Stimulated activated memory B cell treated with anti-CD40 and anti-IgM and Interleukin-4, amounts not matched to agents 10 μg/mL and 1 μg/mL and 100 μg/mL, for 72 hours (primary cell): ENCODE measurements at regions not wholly inside any gene's neighbourhood (a gene's known extent, or its start where the extent isn't known, plus 50 kb on each side); places are given as distances from the start of the nearest gene placed in this dataset.
"Not testable (repeated sequence)": the region's sequence is repeated elsewhere in the genome, so short reads cannot be mapped to it uniquely, and the experiment has no call there.

Experiments used
- ATAC-seq: fragments of 150-1000 bp; cut with Tn5 transposase; 2 replicates; pipeline ENCODE4 v1.10.0; 2021
- H3K27ac Mint-ChIP-seq: one replicate; pipeline ENCODE4 v1.8.0; 2022; ENCODE audit warnings: mild to moderate bottlenecking, mixed read lengths
- H3K27me3 Mint-ChIP-seq: one replicate; pipeline ENCODE4 v1.8.0; 2022; ENCODE audit warnings: mixed read lengths
- H3K36me3 Mint-ChIP-seq: one replicate; pipeline ENCODE4 v1.8.0; 2022; ENCODE audit warnings: mixed read lengths
- H3K4me1 Mint-ChIP-seq: one replicate; pipeline ENCODE4 v1.8.0; 2022; ENCODE audit warnings: mixed read lengths
- H3K4me3 Mint-ChIP-seq: one replicate; pipeline ENCODE4 v1.8.0; 2022; ENCODE audit warnings: mild to moderate bottlenecking, moderate library complexity, mixed read lengths
- H3K9me3 Mint-ChIP-seq: one replicate; pipeline ENCODE4 v1.8.0; 2022; ENCODE audit warnings: mixed read lengths

GRCh38 chr4:60682901-60683300, 517.2 kb upstream of the ADGRL3 start:
- ATAC-seq = no peak
- H3K36me3 Mint-ChIP-seq = no peaks in the 10 kb centered on the region
- H3K27me3 Mint-ChIP-seq = no peaks in the 10 kb centered on the region
- H3K4me1 Mint-ChIP-seq = no peaks in the 10 kb centered on the region
- no peaks in the 10 kb centered on the region for H3K9me3 Mint-ChIP-seq
- no peak overlapping the region for H3K27ac Mint-ChIP-seq
- H3K4me3 Mint-ChIP-seq = no peak overlapping the region

- Mint-ChIP-seq H3K4me1 (no peaks in the 10 kb centered on the region), H3K36me3 (no peaks in the 10 kb centered on the region), H3K4me3 (no peak overlapping the region), H3K9me3 (no peaks in the 10 kb centered on the region), H3K27ac (no peak overlapping the region), H3K27me3 (no peaks in the 10 kb centered on the region)
- ATAC-seq = no peak
Measured at GRCh38 chr4:60683357-60683756, 516.8 kb upstream of the ADGRL3 start.

- no peak overlapping the region for H3K27ac Mint-ChIP-seq
- no peaks in the 10 kb centered on the region for H3K27me3 Mint-ChIP-seq
- H3K36me3 Mint-ChIP-seq = no peaks in the 10 kb centered on the region
- ATAC-seq = no peak
- H3K9me3 Mint-ChIP-seq = no peaks in the 10 kb centered on the region
- no peak overlapping the region for H3K4me3 Mint-ChIP-seq
- no peaks in the 10 kb centered on the region for H3K4me1 Mint-ChIP-seq
Measured at GRCh38 chr4:60683973-60684372, 516.2 kb upstream of the ADGRL3 start.

GRCh38 chr4:60696062-60696461, 504.1 kb upstream of the ADGRL3 start:
- H3K27ac Mint-ChIP-seq, H3K9me3 Mint-ChIP-seq, H3K4me3 Mint-ChIP-seq, H3K4me1 Mint-ChIP-seq, H3K27me3 Mint-ChIP-seq, ATAC-seq, H3K36me3 Mint-ChIP-seq: not testable (repeated sequence)

- no peaks in the 10 kb centered on the region for H3K27me3 Mint-ChIP-seq
- H3K36me3 Mint-ChIP-seq = no peaks in the 10 kb centered on the region
- no peak overlapping the region for H3K27ac Mint-ChIP-seq
- H3K4me3 Mint-ChIP-seq = no peak overlapping the region
- no peaks in the 10 kb centered on the region for H3K4me1 Mint-ChIP-seq
- ATAC-seq = no peak
- peaks cover 6% of the 10 kb centered on the region for H3K9me3 Mint-ChIP-seq
Measured at GRCh38 chr4:60709061-60709460, 491.1 kb upstream of the ADGRL3 start.

- H3K27me3 Mint-ChIP-seq = no peaks in the 10 kb centered on the region
- H3K4me3 Mint-ChIP-seq = no peak overlapping the region
- H3K36me3 Mint-ChIP-seq = no peaks in the 10 kb centered on the region
- ATAC-seq = no peak
- H3K4me1 Mint-ChIP-seq = no peaks in the 10 kb centered on the region
- H3K27ac Mint-ChIP-seq = no peak overlapping the region
- peaks cover 3% of the 10 kb centered on the region for H3K9me3 Mint-ChIP-seq
Measured at GRCh38 chr4:60718874-60719273, 481.3 kb upstream of the ADGRL3 start.

GRCh38 chr4:60721685-60722084, 478.4 kb upstream of the ADGRL3 start:
- Mint-ChIP-seq H3K36me3 (no peaks in the 10 kb centered on the region), H3K27ac (no peak overlapping the region), H3K4me1 (no peaks in the 10 kb centered on the region), H3K27me3 (no peaks in the 10 kb centered on the region), H3K4me3 (no peak overlapping the region), H3K9me3 (no peaks in the 10 kb centered on the region)
- no peak for ATAC-seq

- ATAC-seq = no peak
- no peak overlapping the region for H3K27ac Mint-ChIP-seq
- no peaks in the 10 kb centered on the region for H3K4me1 Mint-ChIP-seq
- H3K9me3 Mint-ChIP-seq = no peaks in the 10 kb centered on the region
- no peak overlapping the region for H3K4me3 Mint-ChIP-seq
- no peaks in the 10 kb centered on the region for H3K36me3 Mint-ChIP-seq
- no peaks in the 10 kb centered on the region for H3K27me3 Mint-ChIP-seq
Measured at GRCh38 chr4:60723796-60724195, 476.3 kb upstream of the ADGRL3 start.

GRCh38 chr4:60724623-60725022, 475.5 kb upstream of the ADGRL3 start:
- no peak overlapping the region for H3K27ac Mint-ChIP-seq
- no peaks in the 10 kb centered on the region for H3K4me1 Mint-ChIP-seq
- H3K36me3 Mint-ChIP-seq = no peaks in the 10 kb centered on the region
- H3K27me3 Mint-ChIP-seq = no peaks in the 10 kb centered on the region
- H3K4me3 Mint-ChIP-seq = no peak overlapping the region
- no peak for ATAC-seq
- no peaks in the 10 kb centered on the region for H3K9me3 Mint-ChIP-seq

GRCh38 chr4:60726779-60727178, 473.3 kb upstream of the ADGRL3 start:
- no peak overlapping the region for H3K27ac Mint-ChIP-seq
- H3K36me3 Mint-ChIP-seq = no peaks in the 10 kb centered on the region
- no peaks in the 10 kb centered on the region for H3K9me3 Mint-ChIP-seq
- H3K4me3 Mint-ChIP-seq = no peak overlapping the region
- no peak for ATAC-seq
- no peaks in the 10 kb centered on the region for H3K4me1 Mint-ChIP-seq
- no peaks in the 10 kb centered on the region for H3K27me3 Mint-ChIP-seq

GRCh38 chr4:60729194-60729593, 470.9 kb upstream of the ADGRL3 start:
- H3K4me1 Mint-ChIP-seq = no peaks in the 10 kb centered on the region

GRCh38 chr4:60729764-60730163, 470.4 kb upstream of the ADGRL3 start:
- H3K4me1 Mint-ChIP-seq, H3K36me3 Mint-ChIP-seq, H3K27ac Mint-ChIP-seq, H3K9me3 Mint-ChIP-seq, H3K27me3 Mint-ChIP-seq, ATAC-seq, H3K4me3 Mint-ChIP-seq: not testable (repeated sequence)

More at GRCh38 chr4:60729194-60729593, 470.9 kb upstream of the ADGRL3 start:
- no peak for ATAC-seq
- Mint-ChIP-seq H3K4me3 (no peak overlapping the region), H3K27ac (no peak overlapping the region), H3K9me3 (no peaks in the 10 kb centered on the region), H3K27me3 (no peaks in the 10 kb centered on the region), H3K36me3 (no peaks in the 10 kb centered on the region)

- H3K27me3 Mint-ChIP-seq = no peaks in the 10 kb centered on the region
- no peaks in the 10 kb centered on the region for H3K4me1 Mint-ChIP-seq
- no peak for ATAC-seq
- H3K36me3 Mint-ChIP-seq = no peaks in the 10 kb centered on the region
- H3K27ac Mint-ChIP-seq = no peak overlapping the region
- H3K4me3 Mint-ChIP-seq = no peak overlapping the region
- peaks cover 9% of the 10 kb centered on the region for H3K9me3 Mint-ChIP-seq
Measured at GRCh38 chr4:60737858-60738257, 462.3 kb upstream of the ADGRL3 start.

GRCh38 chr4:60743654-60744053, 456.5 kb upstream of the ADGRL3 start:
- Mint-ChIP-seq H3K27ac (no peak overlapping the region), H3K9me3 (peaks cover 3% of the 10 kb centered on the region), H3K27me3 (no peaks in the 10 kb centered on the region), H3K36me3 (no peaks in the 10 kb centered on the region), H3K4me3 (no peak overlapping the region), H3K4me1 (no peaks in the 10 kb centered on the region)
- no peak for ATAC-seq

- ATAC-seq = no peak
- H3K27me3 Mint-ChIP-seq = no peaks in the 10 kb centered on the region
Measured at GRCh38 chr4:60744767-60745166, 455.4 kb upstream of the ADGRL3 start.

GRCh38 chr4:60745800-60746571, 454.1 kb upstream of the ADGRL3 start:
- Mint-ChIP-seq H3K27ac (no peak overlapping the region), H3K4me3 (no peak overlapping the region), H3K4me1 (no peaks in the 10 kb centered on the region), H3K9me3 (peaks cover 3% of the 10 kb centered on the region), H3K36me3 (no peaks in the 10 kb centered on the region), H3K27me3 (no peaks in the 10 kb centered on the region)
- ATAC-seq = no peak

More at GRCh38 chr4:60744767-60745166, 455.4 kb upstream of the ADGRL3 start:
- no peak overlapping the region for H3K27ac Mint-ChIP-seq
- no peaks in the 10 kb centered on the region for H3K36me3 Mint-ChIP-seq
- no peaks in the 10 kb centered on the region for H3K4me1 Mint-ChIP-seq
- H3K9me3 Mint-ChIP-seq = peaks cover 3% of the 10 kb centered on the region
- H3K4me3 Mint-ChIP-seq = no peak overlapping the region
